Naive thymus-derived CD8-positive, alpha-beta T cell (primary cell): ENCODE measurements at regions not wholly inside any gene's neighbourhood (a gene's known extent, or its start where the extent isn't known, plus 50 kb on each side); places are given as distances from the start of the nearest gene placed in this dataset.
"Not testable (repeated sequence)": the region's sequence is repeated elsewhere in the genome, so short reads cannot be mapped to it uniquely, and the experiment has no call there.

Experiments
- ATAC-seq, 2 donors: fragments of 150-1000 bp; cut with Tn5 transposase in 1 of 2; sonication (Bioruptor Pico), chemical (Tn5 transposase) in 1 of 2; 1 replicate in 1 of 2; 2 replicates in 1 of 2; pipeline ENCODE4 v1.10.0; 2021; ENCODE audit warnings: mild to moderate bottlenecking in 2 of 2, moderate library complexity in 2 of 2
- POLR2A ChIA-PET: fragments of 350-600 bp; sonication (Branson Sonifier 250); formaldehyde crosslinking; loops from one replicate; lab custom pipeline; 2021; ENCODE audit warnings: antibody characterized with exemption; lab: Charles Lee
- DNase-seq, 10 donors: peaks; one replicate each; pipeline versions ENCODE4 v3.0.0 to v3.0.0-alpha.2; 2020 to 2022
- H3K27ac Mint-ChIP-seq, 10 donors: one replicate each; pipeline ENCODE4 v1.8.0; 2020 to 2022; ENCODE audit warnings: mild to moderate bottlenecking in 10 of 10, mixed read lengths in 10 of 10, moderate library complexity in 4 of 10, inconsistent platforms in 1 of 10
- H3K27me3 Mint-ChIP-seq, 5 donors: one replicate each; pipeline ENCODE4 v1.8.0; 2021 to 2022; ENCODE audit warnings: mixed read lengths in 5 of 5
- H3K36me3 Mint-ChIP-seq, 3 donors: one replicate each; pipeline ENCODE4 v1.8.0; 2020 to 2022; ENCODE audit warnings: mixed read lengths in 3 of 3, mild to moderate bottlenecking in 2 of 3, inconsistent platforms in 1 of 3
- H3K4me1 Mint-ChIP-seq, 4 donors: one replicate each; pipeline ENCODE4 v1.8.0; 2021 to 2022; ENCODE audit warnings: mixed read lengths in 4 of 4
- H3K4me3 Mint-ChIP-seq, 10 donors: one replicate each; pipeline ENCODE4 v1.8.0; 2020 to 2022; ENCODE audit warnings: mild to moderate bottlenecking in 10 of 10, mixed read lengths in 10 of 10, moderate library complexity in 6 of 10, inconsistent platforms in 1 of 10
- H3K9me3 Mint-ChIP-seq, 9 donors: one replicate each; pipeline ENCODE4 v1.8.0; 2020 to 2022; ENCODE audit warnings: mixed read lengths in 9 of 9, mild to moderate bottlenecking in 3 of 9, inconsistent platforms in 1 of 9, moderate library complexity in 1 of 9

DNA sequence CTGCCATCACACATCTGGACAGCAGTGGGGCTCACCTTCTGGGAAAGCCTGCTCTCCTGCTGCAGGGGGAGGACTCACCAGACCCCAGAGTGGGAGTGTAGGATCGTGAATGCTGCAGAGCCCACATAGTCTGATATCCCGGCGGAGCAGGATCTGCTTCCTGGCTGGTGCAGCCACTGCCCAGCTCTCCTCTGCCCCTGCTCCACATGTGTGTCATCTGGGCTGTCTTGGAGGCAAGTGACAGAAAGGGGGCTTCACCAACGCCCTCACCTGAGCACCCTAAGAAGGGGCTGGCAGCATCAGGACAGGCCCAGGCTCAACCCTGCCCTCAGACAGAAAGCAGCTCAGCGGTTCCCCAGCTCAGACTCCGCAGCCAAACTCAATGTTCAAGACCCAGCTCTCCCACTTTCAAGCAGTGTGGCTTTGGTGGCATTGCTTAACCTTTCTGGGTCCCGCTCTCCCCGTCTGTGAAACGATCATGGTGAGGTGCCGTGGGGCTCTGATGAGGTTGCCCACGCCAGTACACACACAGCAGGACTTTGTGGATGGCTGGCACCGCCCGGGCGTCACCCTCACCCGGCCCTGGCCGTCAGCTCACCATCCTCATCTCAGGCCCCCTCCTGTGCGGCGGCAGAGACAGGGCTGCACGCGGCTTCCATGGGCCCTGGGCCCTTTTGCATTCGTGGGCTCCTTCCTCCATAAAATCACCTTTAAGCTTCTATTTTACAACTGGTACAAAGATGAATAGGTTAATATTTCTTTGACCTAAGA lies 91.0 kb upstream of the SFSWAP start:
- no peak for ATAC-seq
- Mint-ChIP-seq H3K9me3 (no peaks in the 10 kb centered on the region), H3K27ac (no peak overlapping the region), H3K36me3 (no peaks in the 10 kb centered on the region), H3K27me3 (peaks cover 3 to 27% (median 22%) of the 10 kb centered on the region in 5 donors), H3K4me3 (no peak overlapping the region), H3K4me1 (peaks cover 0 to 3% (median under 1%) of the 10 kb centered on the region in 4 donors)
- POLR2A ChIA-PET = no interaction called here
- no peak for DNase-seq

DNA sequence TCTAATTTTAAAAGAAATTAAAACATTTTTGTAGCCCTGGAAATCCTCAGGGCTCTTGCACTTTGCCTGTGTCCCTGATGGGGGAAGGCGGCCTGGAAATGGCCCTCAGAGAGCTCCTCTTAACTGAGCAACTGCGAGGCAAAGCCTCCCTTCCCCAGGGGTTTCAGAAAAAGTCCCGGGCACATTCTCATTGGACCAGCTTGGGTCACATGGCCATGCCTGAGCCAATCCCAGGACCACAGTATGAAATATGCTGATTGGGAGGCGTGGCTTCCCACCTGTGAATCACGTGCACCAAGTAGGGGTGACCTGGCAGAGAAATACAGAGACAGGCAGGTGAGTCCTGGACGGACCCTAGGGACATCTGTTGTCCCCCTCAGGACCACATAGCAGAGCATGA lies 90.4 kb upstream of the SFSWAP start:
- Mint-ChIP-seq H3K36me3 (no peaks in the 10 kb centered on the region), H3K9me3 (peaks cover 0 to 4% (median 0%) of the 10 kb centered on the region in 9 donors), H3K27me3 (peaks cover 3 to 27% (median 22%) of the 10 kb centered on the region in 5 donors), H3K4me3 (no peak overlapping the region), H3K4me1 (peaks cover 1 to 6% (median 5%) of the 10 kb centered on the region in 4 donors), H3K27ac (no peak overlapping the region)
- DNase-seq (no peak), ATAC-seq (no peak)
- POLR2A ChIA-PET = no interaction called here

DNA sequence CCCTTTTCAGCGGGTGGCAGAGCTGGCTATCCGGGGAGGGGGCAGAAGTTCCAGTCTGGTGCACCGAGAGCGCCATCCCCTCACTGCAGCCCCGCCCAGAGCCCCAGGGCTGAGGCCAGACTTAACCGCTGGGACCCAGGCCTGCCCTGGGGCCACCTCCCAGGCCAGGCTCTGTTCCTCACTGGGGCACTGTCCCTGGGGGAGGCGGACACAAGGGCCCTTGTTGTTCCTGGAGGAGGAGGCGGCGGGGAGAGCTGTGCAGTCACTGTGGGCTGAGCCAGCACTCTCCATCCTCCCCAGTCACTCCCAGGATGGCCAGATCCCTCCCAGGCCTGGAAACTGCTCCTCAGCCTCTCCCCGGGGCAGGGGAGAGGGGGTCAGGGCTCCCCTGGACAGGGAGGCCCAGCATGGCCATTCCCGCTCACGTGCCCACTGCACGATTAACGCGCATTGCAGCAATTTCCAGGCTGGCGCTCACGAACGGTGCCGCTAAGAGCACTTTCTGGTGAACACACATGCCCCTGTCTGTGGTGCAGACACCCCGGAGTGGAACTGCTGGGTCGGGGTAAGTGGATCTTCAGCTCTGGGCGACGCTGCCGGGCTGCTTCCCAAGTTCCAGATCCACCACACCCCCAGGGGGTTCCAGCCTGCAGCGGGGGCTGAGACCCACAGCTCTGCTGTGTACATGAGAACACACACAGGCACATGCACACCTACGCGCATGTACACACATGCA lies 89.8 kb upstream of the SFSWAP start:
- Mint-ChIP-seq H3K36me3 (no peaks in the 10 kb centered on the region), H3K9me3 (peaks cover 0 to 7% (median 0%) of the 10 kb centered on the region in 9 donors), H3K27ac (no peak overlapping the region), H3K4me3 (no peak overlapping the region), H3K4me1 (peaks cover 2 to 12% (median 9%) of the 10 kb centered on the region in 4 donors), H3K27me3 (peaks cover 2 to 27% (median 22%) of the 10 kb centered on the region in 5 donors)
- ATAC-seq = no peak
- POLR2A ChIA-PET = no interaction called here
- DNase-seq = no peak

DNA sequence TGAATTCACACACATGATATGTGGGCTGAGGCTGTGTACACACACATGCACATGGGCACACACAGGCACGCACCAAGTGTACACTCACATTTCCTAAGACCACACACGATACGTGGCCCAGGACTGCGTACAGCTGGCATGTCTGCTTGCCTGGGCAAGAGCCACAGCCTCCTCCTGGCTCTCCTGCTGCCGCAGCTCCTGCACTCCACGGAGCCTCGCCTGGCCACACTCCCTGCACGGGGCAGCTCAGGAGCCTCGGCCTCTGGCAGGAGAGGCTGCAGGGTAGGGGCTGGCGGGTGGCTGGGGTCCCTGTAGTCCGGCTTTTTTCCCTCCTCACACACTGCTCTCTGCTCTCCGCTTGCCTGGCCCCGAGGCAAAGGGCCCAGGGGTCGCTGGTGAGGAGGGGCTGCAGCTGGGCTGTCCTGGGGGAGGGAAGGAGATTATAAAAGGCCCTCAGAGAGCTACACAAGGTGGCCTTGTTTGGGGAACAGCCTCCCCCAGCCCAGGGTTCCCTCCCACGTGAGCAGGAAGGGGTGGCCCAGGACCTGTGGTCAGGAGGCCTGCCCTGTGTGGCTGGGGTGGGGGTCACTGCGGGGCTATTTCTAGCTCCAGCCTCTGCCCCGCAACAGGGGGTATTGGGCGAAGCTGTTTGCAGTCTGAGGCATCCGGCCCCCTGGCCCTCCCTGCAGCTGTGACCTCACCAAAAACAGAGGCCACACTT lies 89.0 kb upstream of the SFSWAP start:
- ATAC-seq (no peak), DNase-seq (peak in 1 of 10 donors; percentile 50)
- Mint-ChIP-seq H3K4me3 (no peak overlapping the region), H3K36me3 (no peaks in the 10 kb centered on the region), H3K4me1 (peaks cover 3 to 15% (median 11%) of the 10 kb centered on the region in 4 donors), H3K27me3 (peaks cover under 1 to 24% (median 19%) of the 10 kb centered on the region in 5 donors), H3K27ac (no peak overlapping the region), H3K9me3 (peaks cover 0 to 8% (median 0%) of the 10 kb centered on the region in 9 donors)
- POLR2A ChIA-PET = no interaction called here

DNA sequence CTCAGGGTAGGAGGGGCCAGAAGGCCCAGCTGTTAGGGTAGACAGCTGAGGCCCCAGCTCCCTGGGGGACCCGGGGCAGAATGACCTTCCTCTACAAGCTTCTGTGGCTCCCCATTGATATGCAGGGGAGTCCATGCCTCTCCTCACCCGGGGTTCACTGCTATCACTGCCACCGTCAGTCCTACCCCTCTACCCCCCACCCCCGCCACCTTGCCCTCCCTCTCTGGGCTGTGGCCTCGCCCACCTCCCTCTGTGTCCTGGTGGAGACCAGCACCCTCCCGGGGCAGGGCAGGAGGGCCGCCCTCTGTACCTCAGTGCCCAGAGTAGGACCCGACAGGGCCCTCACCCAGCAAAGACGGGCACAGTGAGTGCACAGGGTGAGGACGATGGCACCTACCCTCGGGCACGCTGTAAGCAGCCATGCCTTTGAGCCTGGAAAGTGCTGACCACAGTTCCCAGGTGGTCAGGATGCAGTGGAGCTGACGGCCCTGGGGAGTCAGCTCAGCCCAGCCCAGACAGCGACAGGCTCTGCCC lies 88.4 kb upstream of the SFSWAP start:
- POLR2A ChIA-PET = no interaction called here
- no peak overlapping the region for H3K4me3 Mint-ChIP-seq
- H3K27ac Mint-ChIP-seq = no peak overlapping the region
- H3K9me3 Mint-ChIP-seq = peaks cover 0 to 8% (median 0%) of the 10 kb centered on the region in 9 donors
- H3K4me1 Mint-ChIP-seq = peaks cover 4 to 16% (median 11%) of the 10 kb centered on the region in 4 donors
- no peak for DNase-seq
- no peaks in the 10 kb centered on the region for H3K36me3 Mint-ChIP-seq
- ATAC-seq = no peak
- peaks cover 0 to 20% (median 14%) of the 10 kb centered on the region in 5 donors for H3K27me3 Mint-ChIP-seq

DNA sequence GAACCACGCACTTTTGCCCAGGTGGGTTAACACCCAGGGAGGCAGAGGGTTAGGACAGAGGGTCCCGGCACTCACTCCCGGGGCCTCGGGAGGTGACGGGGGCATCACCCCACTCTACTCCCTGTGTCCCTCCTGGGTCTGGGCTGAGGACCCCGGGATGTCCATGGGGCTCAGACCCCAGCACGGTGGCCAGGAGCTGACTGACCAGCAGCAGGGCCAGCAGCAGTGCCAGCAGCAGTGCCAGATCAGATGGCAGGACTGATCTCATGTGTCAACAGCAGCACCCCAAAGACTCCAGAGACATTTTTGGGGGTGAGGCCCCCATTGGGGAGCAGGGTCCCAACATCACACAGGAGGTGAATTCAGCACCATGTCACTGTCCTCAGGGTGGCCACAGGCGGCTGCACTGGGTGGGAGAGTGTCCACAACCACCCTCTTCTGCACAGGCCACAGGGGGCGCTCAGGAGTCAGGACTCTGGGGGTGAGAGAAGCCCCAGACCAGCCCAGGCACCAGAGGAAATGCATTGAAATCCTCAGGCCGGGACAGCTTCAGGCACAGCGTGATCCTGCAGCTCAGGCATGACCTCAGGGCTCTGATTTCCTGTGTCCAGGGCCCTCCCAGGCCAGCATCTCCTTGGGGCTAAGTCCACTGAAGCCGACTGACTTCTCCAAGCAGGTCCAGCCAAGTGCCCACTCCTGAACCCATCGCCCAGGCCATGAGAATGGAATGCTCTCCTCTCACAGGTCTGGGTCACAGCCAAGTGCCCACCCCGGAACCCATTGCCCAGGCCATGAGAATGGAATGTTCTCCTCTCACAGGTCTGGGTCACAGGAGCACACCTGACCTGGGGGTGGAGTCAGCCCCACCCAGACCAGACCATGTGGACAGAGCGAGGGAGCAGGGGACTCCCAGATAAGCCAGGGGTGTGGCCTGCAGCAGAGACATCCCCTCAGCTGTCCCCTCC lies 87.2 kb upstream of the SFSWAP start:
- ATAC-seq = not testable (repeated sequence)
- POLR2A ChIA-PET = interaction anchor here (0.6 kb wide), 1 partner anchor 320 kb away, joined by 4 read pairs; no protein-coding TSS in a partner anchor
- peak in 1 of 10 donors; percentile 48 for DNase-seq

DNA sequence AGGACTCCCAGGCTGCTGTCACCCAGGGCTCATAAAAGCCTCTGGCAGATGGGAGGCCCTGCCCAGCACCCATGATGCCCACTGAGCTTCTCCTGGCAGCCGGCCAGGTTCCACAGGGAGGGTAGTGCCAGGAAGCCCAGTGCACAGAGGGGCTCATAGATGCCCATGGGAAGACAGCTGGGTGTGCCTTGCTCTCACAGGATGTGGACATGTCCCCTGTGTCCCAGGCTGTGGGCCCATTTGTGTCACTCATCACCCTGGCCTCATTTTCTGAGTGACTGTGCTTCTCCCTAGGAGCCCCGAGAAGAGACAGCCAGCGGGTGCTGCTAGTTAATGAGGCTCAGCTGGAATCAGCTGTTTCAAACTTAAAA lies 86.5 kb upstream of the SFSWAP start:
- not testable (repeated sequence) for H3K27ac Mint-ChIP-seq, H3K36me3 Mint-ChIP-seq, ATAC-seq, H3K27me3 Mint-ChIP-seq, H3K4me3 Mint-ChIP-seq
- Mint-ChIP-seq H3K9me3 (peaks cover 0 to 16% (median 2%) of the 10 kb centered on the region in 9 donors), H3K4me1 (peaks cover 6 to 29% (median 16%) of the 10 kb centered on the region in 4 donors)
- POLR2A ChIA-PET = interaction anchor here (0.6 kb wide), 1 partner anchor 320 kb away, joined by 4 read pairs; no protein-coding TSS in a partner anchor
- DNase-seq = peak in 1 of 10 donors; percentile 15

More for the DNA sequence above, 87.2 kb upstream of the SFSWAP start:
- H3K27ac Mint-ChIP-seq, H3K4me3 Mint-ChIP-seq, H3K36me3 Mint-ChIP-seq: not testable (repeated sequence)
- Mint-ChIP-seq H3K9me3 (peaks cover 0 to 14% (median 2%) of the 10 kb centered on the region in 9 donors), H3K27me3 (peaks cover 0 to 13% (median 6%) of the 10 kb centered on the region in 5 donors), H3K4me1 (peaks cover 6 to 22% (median 15%) of the 10 kb centered on the region in 4 donors)

DNA sequence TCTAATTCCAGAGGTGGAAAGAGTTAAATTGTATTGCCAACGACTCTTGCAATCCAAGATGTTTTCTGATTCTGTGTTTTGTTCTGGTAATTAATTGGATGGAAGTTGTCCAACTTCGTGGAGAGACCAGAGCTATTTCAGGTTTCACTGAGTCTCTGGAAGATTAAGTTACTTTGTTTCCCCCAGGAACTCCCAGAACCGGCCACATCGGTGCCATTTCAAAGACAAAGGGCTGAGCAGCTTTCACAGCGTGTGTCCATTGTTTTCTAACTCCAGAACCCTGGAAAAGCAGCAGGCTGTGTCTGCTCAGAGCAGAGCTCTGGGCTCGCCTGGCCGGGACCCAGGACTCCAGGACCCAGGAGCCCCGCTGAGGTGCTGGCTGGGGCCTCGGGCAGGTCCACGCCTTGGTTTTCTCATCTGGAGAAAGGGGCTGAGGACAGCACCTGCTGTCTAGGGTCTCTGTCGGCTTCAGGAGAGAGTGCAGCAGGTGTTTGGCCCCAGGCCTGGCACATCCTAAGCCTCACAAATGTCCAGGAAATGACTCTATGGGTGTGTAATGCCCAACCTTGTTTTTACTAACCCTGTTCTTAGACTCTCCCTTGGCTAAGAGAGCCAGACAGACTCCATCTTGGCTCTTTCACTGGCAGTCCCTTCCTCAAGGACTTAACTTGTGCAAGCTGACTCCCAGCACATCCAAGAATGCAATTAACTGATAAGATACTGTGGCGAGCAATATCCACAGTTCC lies 86.0 kb upstream of the SFSWAP start:
- peak overlapping the region in 4 of 10 donors; percentile 15 to 51 (median 37) for H3K27ac Mint-ChIP-seq
- H3K4me1 Mint-ChIP-seq = peaks cover 6 to 29% (median 17%) of the 10 kb centered on the region in 4 donors
- peak overlapping the region in 4 of 10 donors; percentile 18 to 80 (median 21) for H3K4me3 Mint-ChIP-seq
- H3K36me3 Mint-ChIP-seq, POLR2A ChIA-PET, ATAC-seq, H3K27me3 Mint-ChIP-seq: not testable (repeated sequence)
- peaks cover 0 to 19% (median 2%) of the 10 kb centered on the region in 9 donors for H3K9me3 Mint-ChIP-seq
- peak in 1 of 10 donors; percentile 7 for DNase-seq

DNA sequence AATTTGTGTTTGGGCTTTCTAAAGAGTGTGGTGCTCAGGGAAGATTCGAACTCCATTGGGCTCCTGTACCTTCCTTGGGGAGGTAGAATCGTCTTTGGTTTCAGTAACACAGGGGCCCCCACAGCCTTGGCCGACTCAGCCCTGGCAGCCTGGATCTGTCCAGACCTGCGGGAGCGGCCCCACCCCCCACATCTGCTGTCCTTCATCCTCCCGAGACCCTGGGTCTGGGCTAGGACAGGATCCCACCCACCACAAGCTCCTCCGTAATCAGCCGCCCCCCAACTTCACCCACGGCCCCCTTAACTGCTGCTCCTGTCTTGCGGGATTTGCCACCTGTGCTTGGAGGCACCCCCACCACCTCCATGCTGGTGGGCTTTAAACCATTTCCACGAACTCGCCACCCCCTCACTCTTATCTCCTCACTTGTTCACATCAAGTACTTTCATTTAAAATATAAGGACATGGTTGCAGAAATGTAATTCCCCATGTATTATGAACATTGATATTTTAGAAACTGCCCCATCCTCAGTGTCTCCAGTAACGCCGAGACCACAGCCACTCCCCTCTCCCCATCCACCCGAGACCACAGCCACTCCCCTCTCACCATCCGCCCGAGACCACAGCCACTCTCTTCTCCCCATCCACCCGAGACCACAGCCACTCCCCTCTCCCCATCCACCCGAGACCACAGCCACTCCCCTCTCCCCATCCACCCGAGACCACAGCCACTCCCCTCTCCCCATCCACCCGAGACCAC lies 84.7 kb upstream of the SFSWAP start:
- POLR2A ChIA-PET, H3K36me3 Mint-ChIP-seq, H3K27me3 Mint-ChIP-seq: not testable (repeated sequence)
- ATAC-seq = peak; percentile 30 to 36
- peaks cover 0 to 19% (median 2%) of the 10 kb centered on the region in 9 donors for H3K9me3 Mint-ChIP-seq
- H3K27ac Mint-ChIP-seq = peak overlapping the region in 7 of 10 donors; percentile 3 to 90 (median 43)
- peak overlapping the region in 5 of 10 donors; percentile 32 to 79 (median 39) for H3K4me3 Mint-ChIP-seq
- peaks cover 6 to 29% (median 18%) of the 10 kb centered on the region in 4 donors for H3K4me1 Mint-ChIP-seq
- DNase-seq = peak in 5 of 10 donors; percentile 13 to 47 (median 21)
